IMR-90 (cell line): ENCODE measurements at regions not wholly inside any gene's neighbourhood (a gene's known extent, or its start where the extent isn't known, plus 50 kb on each side); places are given as distances from the start of the nearest gene placed in this dataset.

Source experiments
- POLR2A ChIP-seq: IDR thresholded peaks from 2 replicates; pipeline ENCODE4 v1.6.1; 2012; ENCODE audit warnings: mild to moderate bottlenecking, low read depth, low read length
- SMC3 ChIP-seq: fragments of 150-350 bp; IDR thresholded peaks from 2 replicates; pipeline ENCODE4 v1.6.1; 2016; ENCODE audit warnings: low read depth, mild to moderate bottlenecking, antibody characterized with exemption, low read length, moderate library complexity

- TF ChIP-seq SMC3 (no peak), POLR2A (no peak)
Measured at GRCh38 chr3:153702106-153702505, 419.1 kb upstream of the ARHGEF26 start.
